ENCODE measurements at regions not wholly inside any gene's neighbourhood (a gene's known extent, or its start where the extent isn't known, plus 50 kb on each side); places are given as distances from the start of the nearest gene placed in this dataset.

DNA sequence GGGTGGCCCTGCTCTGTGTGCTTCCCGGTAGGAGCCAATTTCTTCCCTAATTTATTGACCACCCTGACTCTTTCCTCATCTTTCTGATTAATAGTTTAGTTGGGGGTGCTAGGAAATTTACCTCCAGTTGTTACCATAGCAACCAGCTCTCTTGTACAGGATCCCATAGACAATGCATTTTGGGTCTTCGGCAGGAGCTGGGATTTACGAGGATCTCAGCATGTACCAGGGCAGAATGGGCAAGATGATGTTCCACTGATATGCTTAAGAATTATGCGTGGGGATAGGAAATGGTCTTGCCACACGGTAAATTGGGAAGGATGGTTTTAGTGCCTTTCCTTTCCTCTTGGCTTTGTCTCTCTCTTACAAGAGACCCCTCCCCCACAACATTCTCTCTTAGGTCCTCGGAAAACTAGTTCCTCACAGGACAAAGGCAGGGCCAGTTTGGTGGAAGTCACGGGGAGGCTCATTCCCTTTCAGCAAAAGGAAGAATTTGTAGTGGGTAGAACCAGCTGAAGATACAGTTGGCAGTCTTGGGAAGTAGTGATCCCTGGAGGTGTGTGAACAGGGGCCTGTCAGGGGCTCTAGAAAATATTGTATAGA lies 133.4 kb upstream of the SHB start:
- TF ChIP-seq, protein P1, sequence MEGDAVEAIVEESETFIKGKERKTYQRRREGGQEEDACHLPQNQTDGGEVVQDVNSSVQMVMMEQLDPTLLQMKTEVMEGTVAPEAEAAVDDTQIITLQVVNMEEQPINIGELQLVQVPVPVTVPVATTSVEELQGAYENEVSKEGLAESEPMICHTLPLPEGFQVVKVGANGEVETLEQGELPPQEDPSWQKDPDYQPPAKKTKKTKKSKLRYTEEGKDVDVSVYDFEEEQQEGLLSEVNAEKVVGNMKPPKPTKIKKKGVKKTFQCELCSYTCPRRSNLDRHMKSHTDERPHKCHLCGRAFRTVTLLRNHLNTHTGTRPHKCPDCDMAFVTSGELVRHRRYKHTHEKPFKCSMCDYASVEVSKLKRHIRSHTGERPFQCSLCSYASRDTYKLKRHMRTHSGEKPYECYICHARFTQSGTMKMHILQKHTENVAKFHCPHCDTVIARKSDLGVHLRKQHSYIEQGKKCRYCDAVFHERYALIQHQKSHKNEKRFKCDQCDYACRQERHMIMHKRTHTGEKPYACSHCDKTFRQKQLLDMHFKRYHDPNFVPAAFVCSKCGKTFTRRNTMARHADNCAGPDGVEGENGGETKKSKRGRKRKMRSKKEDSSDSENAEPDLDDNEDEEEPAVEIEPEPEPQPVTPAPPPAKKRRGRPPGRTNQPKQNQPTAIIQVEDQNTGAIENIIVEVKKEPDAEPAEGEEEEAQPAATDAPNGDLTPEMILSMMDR (IDR thresholded peaks at IDR 0.05): no peak
- ChIA-PET CTCF (no interaction called here), POLR2A (no interaction called here)
- no peaks in the 10 kb centered on the region for H3K9me3 Mint-ChIP-seq
- intact Hi-C loops (cut with DNase I, micrococcal nuclease): no loop called here
- Histone ChIP-seq H3K9me3 (ENCODE audit: control insufficient read depth in 1 of 2, insufficient read depth in 1 of 2, low read length in 2 of 2) (peaks cover 0 to 4% of the 10 kb centered on the region in 2 experiments), H3K36me3 (ENCODE audit: insufficient read depth, low read length) (no peaks in the 10 kb centered on the region), H3K27ac (ENCODE audit: low read depth in 1 of 2, low read length in 2 of 2) (no peak overlapping the region), H3K4me3 (ENCODE audit: low read length) (no peak overlapping the region), H3K4me1 (ENCODE audit: insufficient read depth, low read length) (no peaks in the 10 kb centered on the region), H3K27me3 (ENCODE audit: control insufficient read depth in 1 of 2, insufficient read depth in 2 of 2, low read length in 2 of 2) (peaks cover 0 to 3% of the 10 kb centered on the region in 2 experiments)
- ATAC-seq (ENCODE audit: poor library complexity): no peak
- no peak overlapping the region for H3K4me3 Mint-ChIP-seq
- no peaks in the 10 kb centered on the region for H3K27me3 Mint-ChIP-seq
- peaks cover 4% of the 10 kb centered on the region for H3K4me1 Mint-ChIP-seq (ENCODE audit: low read depth)
- H3K27ac Mint-ChIP-seq: no peak overlapping the region
- no peak for DNase-seq
- H3K36me3 Mint-ChIP-seq (ENCODE audit: low read depth): no peaks in the 10 kb centered on the region

DNA sequence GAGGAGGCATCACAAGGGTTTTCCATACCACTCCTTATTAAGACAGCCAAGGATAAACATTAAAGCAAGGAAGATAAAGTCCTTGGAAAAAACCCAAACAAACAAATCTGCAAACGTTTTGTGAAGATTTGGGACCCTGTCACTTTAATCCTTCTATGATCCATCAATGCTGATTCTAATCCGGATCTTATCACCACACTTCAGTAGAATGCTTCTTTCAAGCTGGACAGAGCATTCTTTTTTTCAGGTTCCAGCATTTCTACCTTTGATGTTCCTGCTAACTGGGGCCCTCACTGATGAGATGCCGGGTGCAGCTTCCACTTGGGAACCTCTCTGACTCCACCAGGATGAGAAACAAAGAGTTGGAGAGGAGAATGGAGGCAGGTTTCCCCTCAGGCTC lies 132.8 kb upstream of the SHB start:
- no peaks in the 10 kb centered on the region for H3K36me3 ChIP-seq (ENCODE audit: insufficient read depth, low read length)
- TF ChIP-seq, protein P1 (IDR thresholded peaks at IDR 0.05): no peak
- H3K27ac ChIP-seq (ENCODE audit: low read depth in 1 of 2, low read length in 2 of 2): no peak overlapping the region
- Mint-ChIP-seq H3K27ac (no peak overlapping the region), H3K4me3 (no peak overlapping the region), H3K4me1 (ENCODE audit: low read depth) (peaks cover 4% of the 10 kb centered on the region), H3K9me3 (no peaks in the 10 kb centered on the region), H3K36me3 (ENCODE audit: low read depth) (no peaks in the 10 kb centered on the region), H3K27me3 (no peaks in the 10 kb centered on the region)
- DNase-seq (no peak), ATAC-seq (ENCODE audit: poor library complexity) (no peak)
- ChIA-PET POLR2A (no interaction called here), CTCF (no interaction called here)
- H3K9me3 ChIP-seq (ENCODE audit: control insufficient read depth in 1 of 2, insufficient read depth in 1 of 2, low read length in 2 of 2): peaks cover 0 to 4% of the 10 kb centered on the region in 2 experiments
- intact Hi-C loops (cut with DNase I, micrococcal nuclease): no loop called here
- no peaks in the 10 kb centered on the region for H3K4me1 ChIP-seq (ENCODE audit: insufficient read depth, low read length)
- no peak overlapping the region for H3K4me3 ChIP-seq (ENCODE audit: low read length)
- peaks cover 0 to 3% of the 10 kb centered on the region in 2 experiments for H3K27me3 ChIP-seq (ENCODE audit: control insufficient read depth in 1 of 2, insufficient read depth in 2 of 2, low read length in 2 of 2)

DNA sequence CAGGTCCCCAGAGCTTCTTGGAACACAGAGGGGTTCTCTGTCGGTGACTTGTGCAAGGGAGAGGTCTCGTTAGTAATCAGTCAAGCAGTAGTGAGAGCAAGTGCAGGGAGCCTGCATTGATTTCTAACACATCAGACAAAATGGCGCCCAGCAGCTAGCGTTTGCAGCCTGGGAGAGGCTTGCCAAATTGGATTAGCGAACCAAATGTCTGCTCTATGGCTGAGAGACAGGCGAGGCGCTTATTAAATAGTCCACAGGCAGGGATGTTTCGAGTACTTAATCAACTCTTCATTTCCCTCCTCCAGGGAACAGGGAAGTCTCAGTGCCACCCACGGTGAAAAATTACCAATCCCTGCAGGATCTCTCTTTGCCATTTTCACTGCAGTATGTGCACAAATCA lies 131.4 kb upstream of the SHB start:
- H3K36me3 Mint-ChIP-seq (ENCODE audit: low read depth): no peaks in the 10 kb centered on the region
- peaks cover 4% of the 10 kb centered on the region for H3K4me1 Mint-ChIP-seq (ENCODE audit: low read depth)
- H3K4me1 ChIP-seq (ENCODE audit: insufficient read depth, low read length): no peaks in the 10 kb centered on the region
- H3K9me3 Mint-ChIP-seq: no peaks in the 10 kb centered on the region
- CTCF ChIA-PET: no interaction called here
- H3K9me3 ChIP-seq (ENCODE audit: control insufficient read depth in 1 of 2, insufficient read depth in 1 of 2, low read length in 2 of 2): peaks cover 0 to 4% of the 10 kb centered on the region in 2 experiments
- H3K27me3 Mint-ChIP-seq: no peaks in the 10 kb centered on the region
- TF ChIP-seq, protein P1 (IDR thresholded peaks at IDR 0.05): no peak
- intact Hi-C loops (cut with DNase I, micrococcal nuclease): no loop called here
- no peak overlapping the region for H3K27ac ChIP-seq (ENCODE audit: low read depth in 1 of 2, low read length in 2 of 2)
- no peak for ATAC-seq (ENCODE audit: poor library complexity)
- POLR2A ChIA-PET: no interaction called here
- no peak overlapping the region for H3K4me3 ChIP-seq (ENCODE audit: low read length)
- no peak for DNase-seq
- peaks cover 0 to 3% of the 10 kb centered on the region in 2 experiments for H3K27me3 ChIP-seq (ENCODE audit: control insufficient read depth in 1 of 2, insufficient read depth in 2 of 2, low read length in 2 of 2)
- no peak overlapping the region for H3K27ac Mint-ChIP-seq
- no peaks in the 10 kb centered on the region for H3K36me3 ChIP-seq (ENCODE audit: insufficient read depth, low read length)
- H3K4me3 Mint-ChIP-seq: no peak overlapping the region
